HG03565 (cell line): ENCODE measurements at regions not wholly inside any gene's neighbourhood (a gene's known extent, or its start where the extent isn't known, plus 50 kb on each side); places are given as distances from the start of the nearest gene placed in this dataset.
"Not testable (repeated sequence)": the region's sequence is repeated elsewhere in the genome, so short reads cannot be mapped to it uniquely, and the experiment has no call there.

Experiments used
- ATAC-seq: cut with Tn5 transposase; IDR thresholded peaks from one replicate; pipeline ENCODE4 v1.9.1; 2021; ENCODE audit warnings: mild to moderate bottlenecking, moderate library complexity; ENCODE audit not compliant: unreplicated experiment

DNA sequence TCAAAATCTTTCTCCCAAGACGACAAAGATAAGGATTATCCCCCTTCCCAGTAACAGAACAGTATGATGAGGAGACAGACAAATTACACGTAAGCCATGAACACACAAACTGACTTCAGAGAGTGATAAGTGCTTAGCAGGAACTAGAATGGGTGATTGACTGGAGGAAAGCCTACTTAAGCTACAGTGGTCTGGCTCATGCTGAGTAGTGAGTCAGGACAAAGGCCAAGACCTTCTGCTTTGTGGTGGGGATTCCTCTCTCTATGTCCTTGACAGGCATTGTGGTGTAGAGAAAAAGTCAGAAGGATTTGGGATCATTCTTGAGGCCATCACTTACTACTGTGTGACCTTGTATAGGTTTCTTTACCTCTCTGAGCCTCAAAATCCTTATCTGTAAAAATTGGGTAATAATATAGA lies 381.9 kb upstream of the CCL2 start:
- ATAC-seq: no peak

DNA sequence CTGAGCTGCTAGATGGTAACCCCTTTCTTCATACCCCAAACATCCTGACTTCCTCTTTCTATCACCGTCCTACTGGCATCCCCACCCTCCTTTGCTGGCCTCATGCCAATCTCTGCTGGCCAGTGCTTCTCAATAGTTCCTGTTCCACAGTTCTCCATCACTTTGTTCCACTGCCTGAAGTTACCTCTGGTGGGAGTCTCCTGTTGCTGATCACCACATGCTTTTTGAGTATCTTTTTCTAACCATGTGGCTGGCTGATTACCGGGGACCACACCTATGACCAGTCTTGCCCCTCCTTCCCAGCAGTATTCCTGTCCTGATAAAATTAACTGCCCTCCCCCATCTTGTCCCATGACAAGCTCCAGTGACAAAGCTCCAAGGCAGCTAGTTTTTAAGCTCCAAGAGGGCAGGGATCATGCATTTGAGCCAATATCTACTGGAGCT lies 380.4 kb upstream of the CCL2 start:
- ATAC-seq: no peak

DNA sequence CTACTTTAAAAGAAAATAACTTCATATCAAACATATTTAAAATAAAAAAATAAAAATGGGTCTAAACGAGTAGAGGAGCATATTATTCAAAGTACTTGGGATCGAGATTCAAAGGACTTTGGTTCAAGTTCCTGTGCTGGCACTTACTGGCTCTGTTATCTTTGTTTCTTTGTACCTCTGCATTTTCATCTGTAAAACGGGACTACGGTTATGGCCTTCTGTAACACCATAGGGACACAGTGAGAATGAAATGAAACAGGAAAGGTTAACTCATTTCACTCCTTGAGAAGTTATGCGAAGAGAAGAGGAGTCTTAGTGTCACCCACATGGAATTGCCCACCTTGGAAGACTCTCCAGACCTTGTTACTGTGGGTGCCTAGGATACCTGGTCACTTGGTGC lies 379.1 kb upstream of the CCL2 start:
- ATAC-seq: no peak

DNA sequence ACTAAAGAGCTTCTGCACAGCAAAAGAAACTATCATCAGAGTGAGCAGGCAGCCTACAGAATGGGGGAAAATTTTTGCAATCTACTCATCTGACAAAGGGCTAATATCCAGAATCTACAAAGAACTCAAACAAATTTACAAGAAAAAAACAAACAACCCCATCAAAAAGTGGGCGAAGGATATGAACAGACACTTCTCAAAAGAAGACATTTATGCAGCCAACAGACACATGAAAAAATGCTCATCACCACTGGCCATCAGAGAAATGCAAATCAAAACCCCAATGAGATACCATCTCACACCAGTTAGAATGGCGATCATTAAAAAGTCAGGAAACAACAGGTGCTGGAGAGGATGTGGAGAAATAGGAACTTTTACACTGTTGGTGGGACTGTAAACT lies 372.8 kb upstream of the CCL2 start:
- ATAC-seq: not testable (repeated sequence)

DNA sequence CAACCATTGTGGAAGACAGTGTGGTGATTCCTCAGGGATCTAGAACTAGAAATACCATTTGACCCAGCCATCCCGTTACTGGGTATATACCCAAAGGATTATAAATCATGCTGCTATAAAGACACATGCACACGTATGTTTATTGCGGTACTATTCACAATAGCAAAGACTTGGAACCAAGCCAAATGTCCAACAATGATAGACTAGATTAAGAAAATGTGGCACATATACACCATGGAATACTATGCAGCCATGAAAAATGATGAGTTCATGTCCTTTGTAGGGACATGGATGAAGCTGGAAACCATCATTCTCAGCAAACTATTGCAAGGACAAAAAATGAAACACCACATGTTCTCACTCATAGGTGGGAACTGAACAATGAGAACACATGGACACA lies 372.4 kb upstream of the CCL2 start:
- ATAC-seq: not testable (repeated sequence)

DNA sequence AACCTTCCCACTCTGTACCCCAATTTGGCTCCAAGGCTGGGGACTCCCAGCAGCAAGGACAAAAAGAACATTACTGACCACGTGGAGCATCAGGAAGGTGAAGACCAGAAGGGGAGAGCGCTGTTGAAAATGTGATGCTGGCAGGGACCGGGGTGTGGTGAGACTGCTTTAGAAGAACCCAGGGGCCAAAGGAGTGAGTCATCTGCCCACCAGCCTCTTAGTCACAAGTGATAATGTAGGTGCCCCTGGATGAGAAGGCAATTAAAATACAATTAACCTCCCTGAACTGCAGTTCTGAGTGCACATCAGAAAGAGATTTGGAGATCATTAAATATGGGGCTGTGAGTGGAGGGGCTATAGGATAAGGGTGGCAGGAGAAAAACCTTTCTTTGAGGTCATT lies 366.6 kb upstream of the CCL2 start:
- ATAC-seq: no peak

DNA sequence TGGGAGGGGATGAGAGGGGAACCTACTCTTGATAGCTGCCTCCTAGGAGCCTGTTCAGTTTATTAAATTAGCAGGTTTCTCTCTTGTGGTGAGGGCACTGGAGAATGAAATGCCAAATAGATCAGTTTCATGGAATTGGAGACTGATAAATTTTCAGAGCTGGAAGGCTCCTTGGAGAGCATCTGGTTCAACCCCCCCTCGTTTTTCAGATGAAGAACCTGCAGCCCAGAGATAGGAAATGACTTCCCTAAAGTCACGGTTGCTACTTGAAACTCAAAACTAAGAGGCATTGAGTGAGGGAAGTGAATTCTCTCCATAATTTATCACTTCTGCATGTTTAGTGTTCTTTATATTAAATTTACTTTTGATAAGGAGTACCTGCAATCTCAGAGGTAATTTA lies 366.0 kb upstream of the CCL2 start:
- no peak for ATAC-seq

DNA sequence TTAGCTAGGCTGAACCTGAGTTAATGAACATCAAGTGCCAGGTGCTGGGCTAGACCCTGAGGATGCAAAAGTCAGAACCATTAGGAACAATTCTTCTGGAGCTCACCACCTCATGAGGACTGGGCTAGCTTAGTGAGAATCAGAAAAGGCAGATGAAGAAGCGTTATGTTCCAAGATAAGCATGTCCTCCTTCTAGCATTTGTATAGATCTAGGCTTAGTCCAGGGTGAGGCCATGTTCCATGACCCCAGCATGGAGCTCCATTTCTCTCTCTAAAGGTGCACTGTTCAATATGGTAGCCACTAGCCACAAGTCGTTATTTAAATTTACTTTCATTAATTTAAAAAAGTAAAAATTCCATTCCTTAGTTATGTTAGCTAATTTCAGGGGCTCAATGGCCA lies 365.3 kb upstream of the CCL2 start:
- no peak for ATAC-seq

DNA sequence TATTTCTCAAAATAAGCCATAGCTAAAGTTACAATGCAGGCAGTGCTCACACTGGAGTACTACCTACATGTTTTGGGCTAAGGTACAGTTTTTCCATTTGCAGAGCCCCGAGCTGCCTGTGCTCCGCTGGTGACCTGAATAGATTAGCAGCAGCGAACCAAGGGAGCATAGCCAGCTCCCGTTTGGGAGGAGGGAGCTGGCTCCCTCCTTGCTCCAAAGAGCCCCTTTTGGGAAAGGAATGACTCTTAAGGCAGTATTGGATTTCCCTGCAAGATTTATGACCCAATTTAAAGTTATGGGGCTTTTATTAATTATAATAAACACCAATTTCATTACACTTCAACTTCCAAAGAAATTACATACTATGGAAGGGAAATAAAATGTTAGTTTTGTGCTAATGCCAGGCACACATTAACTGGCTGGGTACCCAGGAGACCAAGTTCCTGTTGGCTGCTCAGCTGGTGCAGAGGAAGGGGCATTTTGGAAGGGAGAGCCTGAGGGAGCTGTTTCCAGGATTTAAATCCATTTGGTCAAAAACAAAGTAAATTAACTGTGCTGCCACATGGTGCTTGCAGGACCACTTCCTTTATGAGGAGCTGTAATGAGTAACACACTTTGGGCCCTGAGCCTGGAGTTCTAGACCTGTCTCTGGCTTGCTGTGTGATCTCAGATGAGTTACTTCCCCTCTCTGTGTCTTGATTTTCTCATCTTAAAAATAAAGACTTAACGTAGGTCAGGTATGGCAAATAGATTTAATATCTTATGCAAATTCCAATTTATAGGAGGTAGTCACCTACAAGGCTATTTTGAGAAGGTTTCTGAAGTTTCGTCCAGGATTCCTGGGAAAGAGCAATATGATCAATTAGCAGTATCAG lies 362.1 kb upstream of the CCL2 start:
- no peak for ATAC-seq

DNA sequence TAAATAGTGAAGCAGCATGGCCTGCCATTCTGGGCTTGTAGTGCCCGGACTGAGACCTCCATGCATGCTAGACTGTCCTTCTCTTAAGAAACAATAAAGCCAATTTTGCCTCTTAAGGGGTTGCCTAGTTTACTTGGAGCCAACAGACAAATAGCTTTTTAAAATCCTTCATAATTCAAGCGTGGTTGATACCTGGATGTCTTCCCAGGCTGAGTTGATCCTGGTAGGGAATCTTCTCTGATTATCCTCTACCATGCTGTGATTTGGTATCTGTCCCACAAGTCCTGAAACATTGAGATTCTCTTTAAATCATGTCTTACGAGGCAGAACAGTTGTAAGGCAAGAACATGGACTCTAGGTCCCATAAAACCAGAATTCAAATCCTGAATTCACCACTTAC lies 359.6 kb upstream of the CCL2 start:
- ATAC-seq: no peak

DNA sequence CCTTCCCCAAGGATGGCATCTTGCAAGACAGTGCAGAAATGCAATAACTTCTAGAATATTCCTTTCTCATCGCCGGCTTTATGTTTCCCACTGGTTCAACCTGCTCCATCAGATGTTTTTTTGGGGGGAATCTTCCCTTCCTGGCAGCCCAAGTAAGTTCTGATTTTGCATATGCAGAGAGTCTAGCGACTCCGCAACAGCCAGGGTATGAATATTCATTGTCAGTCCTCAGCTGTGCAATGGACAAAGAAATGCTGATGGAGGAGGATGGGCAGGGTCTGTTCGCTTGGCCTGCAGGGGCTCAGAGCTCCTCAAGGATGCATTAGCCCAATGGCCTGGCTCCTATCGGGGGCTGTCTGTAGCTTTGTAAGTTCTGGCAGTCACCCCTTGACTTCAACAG lies 358.8 kb upstream of the CCL2 start:
- ATAC-seq: no peak

DNA sequence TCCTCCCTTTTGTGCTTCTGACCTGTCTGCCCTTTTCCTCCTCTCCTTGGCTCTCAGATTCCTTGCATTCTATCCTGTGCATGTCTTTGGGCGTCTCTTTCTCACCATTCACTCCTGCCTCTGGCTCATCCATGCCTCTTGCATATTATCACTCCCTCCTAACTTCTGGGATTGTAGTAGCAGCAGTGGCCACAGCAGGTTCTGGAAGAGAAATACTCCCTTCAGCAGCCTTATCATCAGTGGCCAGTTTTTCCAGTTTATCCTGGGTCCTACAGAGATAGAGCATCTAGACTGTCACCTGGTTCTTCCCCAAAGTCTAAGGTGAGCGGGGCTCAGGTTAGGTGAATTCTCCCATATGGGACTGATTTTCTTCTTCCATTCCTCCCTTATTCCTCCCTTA lies 354.0 kb upstream of the CCL2 start:
- ATAC-seq: no peak

DNA sequence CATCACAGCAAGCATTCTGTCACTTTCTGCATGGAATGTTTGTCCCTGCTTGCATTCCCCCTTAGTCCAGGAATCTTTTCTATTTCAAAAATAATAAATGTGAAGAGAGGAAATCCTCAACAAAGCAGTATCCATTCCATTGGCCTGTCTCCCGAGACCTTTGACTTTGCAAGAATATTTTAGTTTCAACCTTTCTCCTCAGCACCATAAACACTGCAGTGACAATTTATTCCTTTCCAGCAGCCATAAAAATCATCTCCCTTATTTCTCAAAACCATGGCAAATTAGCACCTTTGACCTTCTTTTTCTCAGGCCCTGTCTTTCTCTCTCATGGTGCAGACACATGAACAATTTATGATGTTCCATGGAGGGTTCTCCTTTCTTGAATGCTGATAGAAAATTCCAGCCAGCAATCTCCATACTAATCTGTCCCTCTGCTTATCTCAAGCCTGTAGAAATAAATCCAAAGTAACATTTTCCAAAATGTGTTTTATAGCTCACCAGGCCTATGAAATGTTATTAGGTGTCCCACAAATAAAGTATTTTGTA lies 352.1 kb upstream of the CCL2 start:
- ATAC-seq: no peak

DNA sequence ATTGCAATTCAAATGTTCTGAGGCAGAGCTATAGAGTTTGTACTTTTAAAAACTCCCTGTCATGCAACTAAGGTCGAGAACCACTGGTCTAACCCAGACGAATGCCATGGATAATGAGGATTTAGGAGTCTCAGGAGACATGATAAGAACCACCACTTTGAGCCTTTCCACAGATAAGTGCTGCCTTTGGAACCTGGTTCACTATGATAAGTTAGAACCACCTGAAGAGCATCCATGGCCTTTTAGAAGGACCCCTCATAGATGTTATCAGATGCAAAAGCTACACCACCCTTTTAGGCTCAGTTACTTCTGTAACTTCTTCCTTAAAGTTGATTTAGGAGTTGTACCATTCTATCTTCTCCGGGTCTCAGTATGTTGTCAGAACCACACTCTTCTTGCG lies 350.6 kb upstream of the CCL2 start:
- no peak for ATAC-seq

DNA sequence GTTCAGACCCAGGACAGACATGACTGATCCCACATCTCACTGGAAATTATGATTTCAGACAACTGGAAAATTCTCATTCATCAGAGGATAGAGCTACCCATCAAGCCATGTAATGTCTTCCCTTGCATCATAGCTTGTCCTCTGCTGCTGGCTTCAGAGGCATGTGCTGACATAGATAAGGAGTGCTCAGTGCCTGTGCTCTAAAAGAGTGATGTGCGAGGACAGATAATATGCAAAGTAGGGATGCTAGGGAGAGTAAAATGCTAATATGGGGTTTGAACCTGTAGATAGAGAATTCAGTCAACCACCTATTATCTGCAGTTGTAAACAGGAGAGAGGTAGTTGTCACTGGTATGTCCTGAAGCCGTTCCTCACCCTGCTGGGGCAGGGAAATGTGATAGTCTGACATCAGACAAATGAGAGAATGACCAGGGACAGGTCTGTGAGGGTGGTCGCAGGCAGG lies 349.7 kb upstream of the CCL2 start:
- no peak for ATAC-seq

DNA sequence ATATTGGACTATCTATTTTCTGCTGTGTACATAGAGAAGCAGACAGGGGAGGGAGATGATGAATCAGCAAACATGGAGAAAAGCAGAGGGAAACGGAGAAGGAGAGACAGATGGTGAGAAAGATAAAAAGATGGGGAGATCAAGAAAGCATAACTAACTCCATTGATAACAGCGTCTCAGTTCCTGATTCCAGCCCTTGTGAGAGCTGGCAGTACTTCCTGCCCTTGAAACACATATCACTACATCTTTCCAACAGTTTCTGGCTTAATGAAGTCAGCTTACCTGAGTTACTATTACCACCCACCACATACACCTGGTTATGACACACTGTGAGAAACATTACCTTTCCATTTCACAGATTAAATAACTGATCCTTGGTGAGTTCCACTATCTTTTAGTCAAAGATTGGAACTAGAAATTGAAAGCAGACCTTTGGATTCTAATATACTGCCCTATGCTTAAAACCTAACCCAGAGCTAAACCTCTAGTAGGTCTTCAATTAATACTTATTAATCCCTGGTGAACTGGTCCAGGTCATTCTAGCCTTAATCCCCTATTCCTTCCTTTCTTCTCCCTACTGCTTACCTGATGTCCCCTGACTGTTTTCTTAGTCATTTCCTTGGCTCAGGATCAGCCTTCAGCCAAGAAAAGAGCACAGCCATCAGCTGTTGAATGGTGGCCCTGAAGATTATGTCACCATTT lies 346.6 kb upstream of the CCL2 start:
- no peak for ATAC-seq

DNA sequence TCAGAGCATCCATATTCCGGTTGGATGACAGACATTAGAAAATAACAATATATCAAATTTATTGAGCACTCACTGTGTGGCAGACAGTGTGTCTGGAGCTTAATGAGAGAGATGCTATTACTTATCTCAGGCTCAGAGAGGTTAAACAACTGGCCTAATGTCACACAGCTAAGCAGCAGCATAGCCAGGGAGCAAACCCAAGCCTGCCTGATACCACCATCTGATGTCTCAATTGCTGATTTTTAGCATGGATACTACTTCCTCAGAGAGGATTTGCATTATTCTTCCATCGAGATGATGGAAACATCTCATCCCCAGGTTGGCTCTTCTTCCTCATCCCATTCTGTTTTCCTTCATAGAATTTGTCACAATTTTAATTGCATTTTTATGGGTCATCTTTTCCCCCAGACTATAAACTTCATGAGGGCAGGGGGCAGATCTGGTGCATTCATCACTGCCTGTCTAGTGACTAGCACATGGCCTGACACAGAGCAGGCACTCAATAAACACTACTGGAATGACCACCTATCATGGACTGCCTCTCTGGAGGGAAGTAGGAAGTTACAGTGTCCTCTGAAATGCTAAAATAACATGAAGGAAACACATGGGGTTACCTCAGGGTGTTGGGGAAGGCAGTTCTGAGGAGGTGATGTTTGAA lies 344.8 kb upstream of the CCL2 start:
- no peak for ATAC-seq

DNA sequence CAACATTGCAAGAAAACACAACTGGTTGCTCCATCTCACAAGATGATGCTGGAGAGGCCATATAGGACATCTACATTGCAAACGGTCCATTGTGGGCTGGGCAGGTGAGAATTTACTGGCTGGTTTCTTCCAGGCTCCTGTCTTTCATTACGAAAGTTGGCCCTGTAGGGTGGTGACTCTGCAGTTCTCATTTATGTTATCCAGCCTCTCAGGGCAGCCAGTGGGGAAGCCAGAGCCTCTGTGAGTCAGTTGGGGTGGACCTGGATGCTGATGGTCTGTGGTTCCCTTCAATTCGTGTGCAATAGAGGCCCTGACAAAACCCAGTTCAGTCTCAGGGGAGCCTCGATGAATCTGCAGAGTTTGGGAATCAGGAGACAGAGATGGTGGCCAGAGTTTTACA lies 341.0 kb upstream of the CCL2 start:
- no peak for ATAC-seq

DNA sequence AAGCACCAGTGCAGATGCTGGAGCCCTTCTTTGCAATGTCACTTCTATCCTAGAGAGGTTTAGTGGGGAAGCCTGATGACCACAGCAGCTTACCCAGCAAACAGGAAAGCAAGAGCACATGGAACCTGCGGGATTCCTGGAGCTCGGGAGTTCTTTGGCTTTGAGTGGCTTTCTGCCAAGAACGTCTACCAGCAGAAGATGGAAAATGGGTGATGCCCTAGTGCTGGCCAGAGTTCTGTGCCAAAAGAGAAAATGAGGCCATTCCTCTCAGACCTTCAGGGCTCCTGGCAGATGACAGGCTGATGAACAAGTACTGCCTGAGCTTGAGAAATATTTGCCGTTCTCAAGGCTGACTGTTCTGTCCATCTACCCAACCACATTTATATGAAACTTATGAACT lies 332.1 kb upstream of the CCL2 start:
- no peak for ATAC-seq

DNA sequence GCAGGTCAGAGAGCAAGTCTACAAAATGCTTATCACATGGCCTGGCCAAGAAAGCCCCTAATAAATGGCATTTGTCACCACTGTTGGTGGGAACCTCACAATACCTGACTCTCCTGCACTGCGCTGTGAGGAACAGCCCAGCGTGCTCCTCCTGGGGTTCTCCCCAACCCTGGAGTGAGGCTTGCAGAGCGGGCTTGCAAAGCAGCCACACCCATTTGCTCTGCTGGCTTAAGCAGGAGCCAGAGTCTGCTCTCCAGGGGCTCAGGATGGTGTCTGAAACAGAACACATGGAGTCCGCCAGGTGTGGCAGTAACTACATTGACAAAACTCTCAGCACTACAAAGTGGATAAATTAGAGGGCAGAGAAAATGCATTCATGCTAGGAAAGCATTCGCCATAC lies 331.0 kb upstream of the CCL2 start:
- no peak for ATAC-seq

DNA sequence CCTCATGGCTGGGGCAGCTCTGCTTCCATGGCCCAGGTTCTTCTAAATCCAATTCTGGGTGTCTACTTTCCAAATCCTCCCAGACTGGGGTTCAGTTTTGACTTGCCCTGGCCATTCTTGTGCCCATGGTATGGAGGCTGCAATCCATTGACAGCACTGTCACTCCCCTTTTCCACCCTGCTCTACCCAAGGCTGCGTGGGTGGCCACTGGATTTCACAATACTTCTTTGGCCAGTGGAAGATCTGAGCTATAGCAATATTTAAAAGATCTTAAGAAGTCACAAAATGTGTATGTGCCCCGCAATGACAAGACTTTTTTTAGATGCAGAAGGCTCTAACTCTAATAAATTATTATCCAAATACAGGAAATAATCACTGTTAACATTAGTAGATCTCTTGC lies 329.4 kb upstream of the CCL2 start:
- ATAC-seq: no peak

DNA sequence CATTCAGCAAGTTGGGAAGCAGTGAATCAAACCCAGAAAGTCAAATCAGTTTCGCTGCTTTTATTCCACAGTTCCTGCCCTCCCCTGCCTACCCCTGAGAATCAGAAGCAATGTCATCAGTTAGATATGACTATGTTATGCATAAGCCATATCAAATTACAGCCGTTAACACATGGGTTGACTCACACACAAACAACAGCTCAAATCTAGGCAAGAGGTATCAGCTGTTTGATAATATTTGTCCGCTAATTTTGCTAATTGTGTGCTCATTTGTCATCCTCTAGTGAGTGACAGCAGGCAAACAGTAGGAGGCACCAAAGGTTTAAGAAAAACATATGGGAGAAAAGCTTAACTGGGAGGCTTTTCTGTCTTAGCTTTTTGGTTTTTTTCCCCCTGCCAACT lies 327.4 kb upstream of the CCL2 start:
- ATAC-seq: no peak
